Breast epithelium (tissue), 4 donors: ENCODE measurements at regions not wholly inside any gene's neighbourhood (a gene's known extent, or its start where the extent isn't known, plus 50 kb on each side); places are given as distances from the start of the nearest gene placed in this dataset.
"Not testable (repeated sequence)": the region's sequence is repeated elsewhere in the genome, so short reads cannot be mapped to it uniquely, and the experiment has no call there.

Experiments used
- DNase-seq, 2 donors: peaks; one replicate each; pipeline ENCODE4 v3.0.0-alpha.2; 2019; ENCODE audit warnings: low spot score in 2 of 2
- H3K27ac ChIP-seq, 2 donors: fragments of 200-600 bp; sonication (generic) in 1 of 2; one replicate each; pipeline ENCODE4 v1.5.1; 2016 to 2019; ENCODE audit warnings: mild to moderate bottlenecking in 1 of 2
- H3K27me3 ChIP-seq, 2 donors: fragments of 200-600 bp; sonication (generic) in 1 of 2; one replicate each; pipeline versions ENCODE4 v1.5.1 to v1.6.0; 2017 to 2019; ENCODE audit warnings: control low read depth in 1 of 2, mild to moderate bottlenecking in 1 of 2
- H3K36me3 ChIP-seq: fragments of 200-600 bp; one replicate; pipeline ENCODE4 v1.5.1; 2019
- H3K4me1 ChIP-seq, 2 donors: fragments of 200-600 bp; sonication (generic); one replicate each; pipeline ENCODE4 v1.5.1; 2016 to 2019; ENCODE audit warnings: control low read depth in 1 of 2
- H3K4me3 ChIP-seq, 3 donors: fragments of 200-600 bp; sonication (generic); 1 replicate in 2 of 3; 2 replicates in 1 of 3; pipeline ENCODE4 v1.5.1; 2016 to 2019; ENCODE audit warnings: mild to moderate bottlenecking in 3 of 3, moderate library complexity in 2 of 3
- H3K9me3 ChIP-seq, 2 donors: fragments of 200-600 bp; sonication (generic) in 1 of 2; one replicate each; pipeline ENCODE4 v1.5.1; 2016 to 2019; ENCODE audit warnings: control low read depth in 1 of 2
- POLR2A ChIP-seq: fragments of 450-650 bp; IDR thresholded peaks from one replicate; pipeline ENCODE4 v1.6.1; 2016; ENCODE audit warnings: antibody characterized with exemption, mild to moderate bottlenecking, moderate library complexity
- POLR2AphosphoS5 ChIP-seq, 3 donors: sonication (generic); formaldehyde crosslinking; IDR thresholded peaks; one replicate each; pipeline ENCODE4 v1.6.1; 2017; ENCODE audit warnings: antibody characterized with exemption in 3 of 3
- intact Hi-C: fragments of 100-400 bp; cut with DNase I; formaldehyde crosslinking; loops from one replicate; pipeline ENCODE4 v1.15.1; 2023; ENCODE audit warnings: low total_unique reads
- TF ChIP-seq, protein P1 (sequence below), 3 donors: fragments of 450-650 bp; IDR thresholded peaks; one replicate each; pipeline ENCODE4 v1.5.1; 2016 to 2017; ENCODE audit warnings: antibody characterized with exemption in 3 of 3, mild to moderate bottlenecking in 3 of 3, moderate library complexity in 3 of 3

DNA sequence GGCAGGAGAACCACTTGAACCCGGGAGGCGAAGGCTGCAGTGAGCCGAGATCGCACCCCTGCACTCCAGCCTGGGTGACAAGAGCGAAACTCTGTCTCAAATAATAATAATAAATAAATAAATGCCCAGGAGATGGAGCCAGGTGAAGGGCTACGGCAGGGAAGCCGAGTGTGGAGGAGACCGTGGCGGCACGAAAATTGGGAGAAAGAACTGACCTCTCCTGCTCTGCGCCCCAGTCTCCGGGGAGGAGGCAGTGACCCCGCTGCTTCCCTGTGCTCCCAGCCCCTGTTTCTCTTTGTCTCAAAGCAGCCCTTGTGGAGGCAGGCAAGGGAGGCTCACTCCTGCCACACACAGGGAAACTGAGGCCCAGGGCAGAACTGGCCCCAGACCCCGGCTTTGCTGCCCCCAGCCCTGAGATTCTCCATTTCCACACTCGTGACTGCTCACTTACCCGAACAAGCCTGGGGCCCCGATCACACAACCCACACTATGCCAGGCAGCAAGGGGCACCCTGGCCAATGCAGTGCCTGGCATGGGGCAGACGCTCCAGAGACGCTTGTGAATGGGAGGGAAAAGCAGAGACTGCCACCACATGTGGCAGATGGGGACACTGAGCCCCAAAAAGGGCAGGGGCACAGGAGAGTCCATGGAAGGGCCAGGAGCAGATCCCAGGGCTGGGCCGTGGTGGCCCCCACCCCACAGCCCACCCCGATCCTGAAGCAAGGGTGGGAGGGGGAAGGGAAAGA, 80.4 kb upstream of the PRR5 start:
- Histone ChIP-seq H3K36me3 (no peaks in the 10 kb centered on the region), H3K9me3 (no peaks in the 10 kb centered on the region), H3K27me3 (peaks cover 0 to 48% of the 10 kb centered on the region in 2 donors), H3K4me1 (no peaks in the 10 kb centered on the region), H3K4me3 (no peak overlapping the region), H3K27ac (no peak overlapping the region)
- TF ChIP-seq POLR2A (no peak), POLR2AphosphoS5 (IDR thresholded peaks at IDR 0.05) (no peak)
- TF ChIP-seq, protein P1, sequence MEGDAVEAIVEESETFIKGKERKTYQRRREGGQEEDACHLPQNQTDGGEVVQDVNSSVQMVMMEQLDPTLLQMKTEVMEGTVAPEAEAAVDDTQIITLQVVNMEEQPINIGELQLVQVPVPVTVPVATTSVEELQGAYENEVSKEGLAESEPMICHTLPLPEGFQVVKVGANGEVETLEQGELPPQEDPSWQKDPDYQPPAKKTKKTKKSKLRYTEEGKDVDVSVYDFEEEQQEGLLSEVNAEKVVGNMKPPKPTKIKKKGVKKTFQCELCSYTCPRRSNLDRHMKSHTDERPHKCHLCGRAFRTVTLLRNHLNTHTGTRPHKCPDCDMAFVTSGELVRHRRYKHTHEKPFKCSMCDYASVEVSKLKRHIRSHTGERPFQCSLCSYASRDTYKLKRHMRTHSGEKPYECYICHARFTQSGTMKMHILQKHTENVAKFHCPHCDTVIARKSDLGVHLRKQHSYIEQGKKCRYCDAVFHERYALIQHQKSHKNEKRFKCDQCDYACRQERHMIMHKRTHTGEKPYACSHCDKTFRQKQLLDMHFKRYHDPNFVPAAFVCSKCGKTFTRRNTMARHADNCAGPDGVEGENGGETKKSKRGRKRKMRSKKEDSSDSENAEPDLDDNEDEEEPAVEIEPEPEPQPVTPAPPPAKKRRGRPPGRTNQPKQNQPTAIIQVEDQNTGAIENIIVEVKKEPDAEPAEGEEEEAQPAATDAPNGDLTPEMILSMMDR (IDR thresholded peaks at IDR 0.05), result no peak
- intact Hi-C loops, result loop anchor here (10.0 kb wide), 2 partner anchors 537 to 627 kb away; no protein-coding TSS in a partner anchor
- no peak for DNase-seq

DNA sequence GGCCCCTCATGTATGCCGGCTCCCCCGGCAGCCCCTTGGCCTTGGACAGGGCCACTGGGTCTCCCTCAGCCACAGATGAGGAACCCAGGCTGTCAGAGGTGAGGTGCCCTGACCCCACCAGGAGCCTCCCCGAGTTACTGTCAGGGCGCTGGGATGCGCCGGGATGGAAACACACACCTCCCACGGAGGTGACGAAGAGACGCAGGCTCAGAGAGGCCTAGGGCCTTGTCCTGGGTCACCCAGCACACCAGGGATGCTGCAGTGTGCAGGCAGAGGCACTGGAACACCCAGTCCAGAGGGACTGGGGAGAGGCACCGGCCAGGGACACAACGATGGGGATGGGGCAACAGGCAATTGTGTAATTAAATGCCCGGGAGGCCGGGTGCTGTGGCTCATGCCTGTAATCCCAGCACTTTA, 81.2 kb upstream of the PRR5 start:
- no peaks in the 10 kb centered on the region for H3K9me3 ChIP-seq
- no peak for DNase-seq
- no peaks in the 10 kb centered on the region for H3K4me1 ChIP-seq
- intact Hi-C loops, result loop anchor here (10.0 kb wide), 2 partner anchors 536 to 626 kb away; no protein-coding TSS in a partner anchor
- no peak for TF ChIP-seq POLR2AphosphoS5 (IDR thresholded peaks at IDR 0.05)
- TF ChIP-seq, protein P1 (IDR thresholded peaks at IDR 0.05), result no peak
- no peaks in the 10 kb centered on the region for H3K36me3 ChIP-seq
- peaks cover 0 to 48% of the 10 kb centered on the region in 2 donors for H3K27me3 ChIP-seq
- H3K4me3 ChIP-seq, result no peak overlapping the region
- peak overlapping the region in 1 of 2 donors; percentile 43 for H3K27ac ChIP-seq

DNA sequence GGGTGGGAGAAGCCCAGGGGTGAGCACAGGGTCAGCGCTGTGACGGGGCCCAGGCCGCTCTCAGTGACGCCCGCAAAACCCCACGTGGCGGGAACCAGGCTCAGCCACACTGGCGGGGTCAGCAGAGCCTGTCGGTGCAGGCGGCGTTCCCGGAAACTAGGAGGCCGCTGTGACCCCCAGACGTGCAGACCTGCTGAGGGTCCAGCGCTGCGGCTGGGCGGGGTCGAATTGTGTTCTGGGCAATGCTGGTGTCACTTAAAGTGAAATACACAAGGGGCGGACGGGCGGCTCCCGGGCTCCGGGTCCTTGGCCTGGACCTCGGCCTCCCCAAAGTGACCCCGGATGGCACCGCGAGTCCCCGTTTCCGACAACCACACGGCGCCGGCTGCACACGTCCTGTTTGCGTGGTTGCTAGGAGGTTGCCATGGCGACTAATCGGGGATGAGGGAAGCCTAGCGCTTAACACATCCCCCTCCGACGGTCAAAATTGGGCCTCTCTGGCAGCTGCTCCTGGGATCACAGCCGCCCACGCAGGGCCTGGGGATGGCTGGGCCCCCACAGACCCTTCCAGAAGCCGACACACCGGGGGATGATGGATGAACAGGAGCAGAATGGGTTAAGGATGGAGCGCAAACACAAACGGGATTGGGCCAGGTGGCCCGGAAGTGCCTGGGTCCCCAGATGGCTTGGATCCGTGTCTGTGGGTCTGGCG, 81.7 kb upstream of the PRR5 start:
- peak overlapping the region in 1 of 3 donors; percentile 29 for H3K4me3 ChIP-seq
- no peaks in the 10 kb centered on the region for H3K4me1 ChIP-seq
- intact Hi-C loops, result loop anchor here (10.0 kb wide), 2 partner anchors 535 to 625 kb away; no protein-coding TSS in a partner anchor
- H3K27ac ChIP-seq, result peak overlapping the region in 1 of 2 donors; percentile 43
- H3K27me3 ChIP-seq, result peaks cover 0 to 48% of the 10 kb centered on the region in 2 donors
- peak in 1 of 2 donors; percentile 59 for DNase-seq
- peaks cover 0 to 2% of the 10 kb centered on the region in 2 donors for H3K9me3 ChIP-seq
- no peaks in the 10 kb centered on the region for H3K36me3 ChIP-seq
- TF ChIP-seq, protein P1 (IDR thresholded peaks at IDR 0.05), result no peak
- TF ChIP-seq POLR2A (no peak), POLR2AphosphoS5 (IDR thresholded peaks at IDR 0.05) (no peak)

DNA sequence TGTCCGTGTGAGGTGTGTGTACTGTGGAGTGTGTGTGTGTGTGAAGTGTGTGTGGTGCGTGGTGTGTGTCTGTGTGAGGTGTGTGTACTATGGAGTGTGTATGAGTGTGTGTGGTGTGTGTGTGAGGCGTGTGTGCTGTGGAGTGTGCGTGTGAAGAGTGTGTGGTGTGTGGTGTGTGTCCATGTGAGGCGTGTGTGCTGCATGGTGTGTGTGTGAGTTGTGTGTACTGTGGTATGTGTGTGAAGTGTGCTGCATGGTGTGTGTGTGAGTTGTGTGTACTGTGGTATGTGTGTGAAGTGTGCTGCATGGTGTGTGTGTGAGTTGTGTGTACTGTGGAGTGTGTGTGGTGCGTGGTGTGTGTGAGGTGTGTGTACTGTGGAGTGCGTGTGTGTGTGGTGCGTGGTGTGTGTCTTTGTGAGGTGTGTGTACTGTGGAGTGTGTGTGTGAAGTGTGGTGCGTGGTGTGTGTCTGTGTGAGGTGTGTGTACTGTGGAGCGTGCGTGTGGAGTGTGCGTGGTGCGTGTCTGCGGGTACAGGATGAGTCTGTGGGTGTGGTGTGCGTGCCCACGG, 82.4 kb upstream of the PRR5 start:
- H3K36me3 ChIP-seq, H3K9me3 ChIP-seq, H3K4me1 ChIP-seq, DNase-seq, H3K4me3 ChIP-seq, H3K27ac ChIP-seq: not testable (repeated sequence)
- intact Hi-C loops, result loop anchor here (10.0 kb wide), 2 partner anchors 535 to 625 kb away; no protein-coding TSS in a partner anchor
- H3K27me3 ChIP-seq, result peaks cover 0 to 48% of the 10 kb centered on the region in 2 donors

DNA sequence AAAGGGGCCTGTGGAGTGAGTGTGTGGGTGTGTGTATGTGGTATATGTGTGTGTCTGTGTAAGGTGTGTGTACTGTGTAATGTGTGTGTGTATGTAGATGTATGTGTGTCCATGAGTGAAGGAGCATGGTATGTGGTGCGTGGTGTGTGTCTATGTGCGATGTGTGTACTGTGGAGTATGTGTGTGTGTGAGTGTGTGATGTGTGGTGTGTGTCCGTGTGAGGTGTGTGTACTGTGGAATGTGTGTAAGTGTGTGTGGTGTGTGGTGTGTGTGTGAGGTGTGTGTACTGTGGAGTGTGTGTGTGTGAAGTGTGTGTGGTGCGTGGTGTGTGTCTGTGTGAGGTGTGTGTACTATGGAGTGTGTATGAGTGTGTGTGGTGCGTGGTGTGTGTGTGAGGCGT, 83.1 kb upstream of the PRR5 start:
- Histone ChIP-seq H3K27me3 (peaks cover 0 to 45% of the 10 kb centered on the region in 2 donors), H3K9me3 (peaks cover 12 to 13% of the 10 kb centered on the region in 2 donors)
- H3K27ac ChIP-seq, H3K4me3 ChIP-seq, DNase-seq, intact Hi-C loops, H3K4me1 ChIP-seq, H3K36me3 ChIP-seq: not testable (repeated sequence)

DNA sequence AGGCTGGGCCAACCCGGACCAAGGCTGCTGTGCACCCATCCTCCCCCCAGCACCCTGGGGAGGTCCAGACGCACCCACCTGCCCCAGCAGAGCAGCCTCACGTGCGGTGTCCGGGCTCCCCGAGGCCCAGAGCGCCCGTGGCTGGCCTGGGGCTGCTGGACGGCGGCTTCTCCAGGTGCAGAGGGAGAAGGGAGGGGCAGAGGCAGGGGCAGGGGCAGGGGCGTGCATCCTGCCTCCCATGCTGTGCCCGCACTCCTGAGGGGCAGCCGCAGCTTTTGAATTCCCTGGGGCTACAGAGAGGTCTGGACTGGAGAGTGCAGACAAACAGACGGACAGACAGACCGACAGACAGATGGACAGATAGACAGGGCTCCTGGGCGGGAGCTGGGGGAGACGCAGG, 83.6 kb upstream of the PRR5 start:
- Histone ChIP-seq H3K9me3 (peaks cover 12 to 17% of the 10 kb centered on the region in 2 donors), H3K4me1 (no peaks in the 10 kb centered on the region), H3K27ac (no peak overlapping the region), H3K27me3 (peaks cover 0 to 41% of the 10 kb centered on the region in 2 donors), H3K36me3 (no peaks in the 10 kb centered on the region), H3K4me3 (no peak overlapping the region)
- no peak for DNase-seq
- TF ChIP-seq, protein P1 (IDR thresholded peaks at IDR 0.05), result no peak
- TF ChIP-seq POLR2A (no peak), POLR2AphosphoS5 (IDR thresholded peaks at IDR 0.05) (no peak)
- intact Hi-C loops, result no loop called here
